Osteocyte (in vitro differentiated cells): ENCODE measurements at regions not wholly inside any gene's neighbourhood (a gene's known extent, or its start where the extent isn't known, plus 50 kb on each side); places are given as distances from the start of the nearest gene placed in this dataset.

Experiments
- DNase-seq: peaks from one replicate; pipeline ENCODE4 v3.0.0; 2021; ENCODE audit warnings: mixed read lengths; ENCODE audit not compliant: unreplicated experiment; ENCODE audit errors: extremely low spot score
- H3K27ac Mint-ChIP-seq: one replicate; pipeline ENCODE4 v1.8.0; 2021; ENCODE audit warnings: mild to moderate bottlenecking, mixed read lengths; ENCODE audit not compliant: unreplicated experiment
- H3K27me3 Mint-ChIP-seq: one replicate; pipeline ENCODE4 v1.8.0; 2021; ENCODE audit warnings: mixed read lengths; ENCODE audit not compliant: unreplicated experiment
- H3K36me3 Mint-ChIP-seq: one replicate; pipeline ENCODE4 v1.8.0; 2021; ENCODE audit warnings: mixed read lengths; ENCODE audit not compliant: unreplicated experiment
- H3K4me1 Mint-ChIP-seq: one replicate; pipeline ENCODE4 v1.8.0; 2021; ENCODE audit warnings: mixed read lengths; ENCODE audit not compliant: unreplicated experiment
- H3K4me3 Mint-ChIP-seq: one replicate; pipeline ENCODE4 v1.8.0; 2021; ENCODE audit warnings: mild to moderate bottlenecking, moderate library complexity, mixed read lengths; ENCODE audit not compliant: unreplicated experiment
- H3K9me3 Mint-ChIP-seq: one replicate; pipeline ENCODE4 v1.8.0; 2021; ENCODE audit warnings: mixed read lengths; ENCODE audit not compliant: unreplicated experiment
- TF ChIP-seq, protein P1 (sequence below): fragments of 200-600 bp; sonication (generic); IDR thresholded peaks from 2 replicates; pipeline ENCODE4 v1.5.0; 2021; ENCODE audit warnings: antibody characterized with exemption, mild to moderate bottlenecking, moderate library complexity

DNA sequence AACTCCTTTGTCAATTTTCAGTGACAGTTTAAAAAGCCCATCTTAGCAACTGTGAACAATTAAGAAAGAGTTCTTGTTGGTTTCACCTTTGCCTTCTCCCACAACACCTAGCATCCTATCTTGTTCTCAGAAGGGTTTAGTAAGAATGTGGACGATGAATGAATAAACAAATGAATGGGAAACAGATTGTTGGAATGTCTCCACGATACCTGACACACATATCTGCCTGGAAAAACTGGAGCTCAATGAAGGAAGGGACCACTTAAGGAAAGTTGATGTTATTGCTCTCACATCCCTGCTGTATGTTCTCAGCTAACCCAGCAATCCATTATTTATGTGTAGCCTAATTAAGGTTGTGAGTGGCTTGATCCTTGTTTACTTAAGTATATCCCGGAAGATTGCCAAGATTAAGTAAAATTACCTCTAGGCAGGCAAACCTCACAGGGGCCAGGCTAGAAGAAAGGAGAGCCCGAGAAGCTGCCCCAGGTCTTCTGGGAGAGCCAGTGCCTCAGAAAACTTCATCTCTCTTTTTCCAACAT lies 286.4 kb downstream of the NXPE2 start:
- Mint-ChIP-seq H3K27me3 (no peaks in the 10 kb centered on the region), H3K27ac (no peak overlapping the region), H3K36me3 (no peaks in the 10 kb centered on the region), H3K4me3 (no peak overlapping the region), H3K9me3 (no peaks in the 10 kb centered on the region), H3K4me1 (no peaks in the 10 kb centered on the region)
- TF ChIP-seq, protein P1, sequence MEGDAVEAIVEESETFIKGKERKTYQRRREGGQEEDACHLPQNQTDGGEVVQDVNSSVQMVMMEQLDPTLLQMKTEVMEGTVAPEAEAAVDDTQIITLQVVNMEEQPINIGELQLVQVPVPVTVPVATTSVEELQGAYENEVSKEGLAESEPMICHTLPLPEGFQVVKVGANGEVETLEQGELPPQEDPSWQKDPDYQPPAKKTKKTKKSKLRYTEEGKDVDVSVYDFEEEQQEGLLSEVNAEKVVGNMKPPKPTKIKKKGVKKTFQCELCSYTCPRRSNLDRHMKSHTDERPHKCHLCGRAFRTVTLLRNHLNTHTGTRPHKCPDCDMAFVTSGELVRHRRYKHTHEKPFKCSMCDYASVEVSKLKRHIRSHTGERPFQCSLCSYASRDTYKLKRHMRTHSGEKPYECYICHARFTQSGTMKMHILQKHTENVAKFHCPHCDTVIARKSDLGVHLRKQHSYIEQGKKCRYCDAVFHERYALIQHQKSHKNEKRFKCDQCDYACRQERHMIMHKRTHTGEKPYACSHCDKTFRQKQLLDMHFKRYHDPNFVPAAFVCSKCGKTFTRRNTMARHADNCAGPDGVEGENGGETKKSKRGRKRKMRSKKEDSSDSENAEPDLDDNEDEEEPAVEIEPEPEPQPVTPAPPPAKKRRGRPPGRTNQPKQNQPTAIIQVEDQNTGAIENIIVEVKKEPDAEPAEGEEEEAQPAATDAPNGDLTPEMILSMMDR: no peak
- DNase-seq: no peak

DNA sequence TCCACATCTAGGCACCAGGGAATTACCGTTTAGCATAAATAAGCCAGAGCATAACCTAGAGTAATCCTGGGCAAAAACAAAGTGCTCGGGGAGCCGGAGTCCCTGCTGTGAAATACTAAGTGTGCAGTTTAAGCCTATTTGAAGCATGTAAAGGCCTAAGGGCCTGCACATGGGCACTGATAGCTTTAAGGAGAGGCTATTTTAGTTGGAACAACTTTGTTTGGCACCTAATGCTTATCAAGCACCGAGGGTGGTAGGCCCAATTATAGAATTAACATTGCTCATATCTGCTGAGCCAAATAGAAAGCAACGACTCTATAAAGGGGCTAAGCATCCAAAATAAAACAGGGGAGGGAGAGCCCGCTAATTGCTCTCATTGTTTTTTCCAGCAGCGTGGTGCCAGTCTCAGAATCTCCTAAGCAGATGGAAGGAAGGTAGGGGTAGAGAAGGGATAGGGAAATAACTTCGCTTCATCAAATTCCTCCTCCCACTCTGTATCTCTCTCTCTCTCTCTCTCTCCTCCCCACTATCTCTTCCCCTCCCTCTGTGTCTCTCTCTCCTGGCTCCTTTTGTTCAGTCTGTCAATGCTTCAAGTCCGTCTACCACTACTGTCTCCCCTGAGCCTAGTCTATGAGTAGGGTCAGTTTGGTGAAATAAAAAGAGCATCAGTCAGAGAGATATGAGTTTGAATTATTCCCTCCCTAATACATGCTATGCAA lies 292.8 kb downstream of the NXPE2 start:
- Mint-ChIP-seq H3K4me1 (no peaks in the 10 kb centered on the region), H3K27ac (no peak overlapping the region), H3K9me3 (no peaks in the 10 kb centered on the region), H3K27me3 (no peaks in the 10 kb centered on the region), H3K4me3 (no peak overlapping the region), H3K36me3 (no peaks in the 10 kb centered on the region)
- no peak for DNase-seq
- TF ChIP-seq, protein P1: no peak

DNA sequence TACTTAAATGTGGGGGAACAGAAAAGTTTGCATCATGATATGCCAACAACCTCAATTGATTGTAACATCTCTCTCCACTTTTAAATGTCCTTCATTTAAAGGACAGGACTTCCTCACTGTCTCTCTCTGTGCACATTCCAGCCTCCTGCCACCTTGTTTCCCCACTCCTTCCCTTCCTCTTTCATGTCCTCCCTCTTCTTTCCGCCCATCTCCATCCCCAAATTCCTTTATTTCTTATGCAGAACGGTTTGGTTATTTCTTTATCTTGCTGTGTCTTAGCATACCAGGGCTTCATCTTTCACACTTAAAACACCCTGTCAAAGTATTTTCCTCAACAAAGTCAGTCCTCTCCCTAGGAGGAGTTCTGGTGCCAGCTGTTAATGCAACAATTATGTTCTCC lies 293.8 kb downstream of the NXPE2 start:
- Mint-ChIP-seq H3K36me3 (no peaks in the 10 kb centered on the region), H3K27ac (no peak overlapping the region), H3K9me3 (no peaks in the 10 kb centered on the region), H3K27me3 (no peaks in the 10 kb centered on the region), H3K4me1 (no peaks in the 10 kb centered on the region), H3K4me3 (no peak overlapping the region)
- TF ChIP-seq, protein P1: no peak
- DNase-seq: no peak

DNA sequence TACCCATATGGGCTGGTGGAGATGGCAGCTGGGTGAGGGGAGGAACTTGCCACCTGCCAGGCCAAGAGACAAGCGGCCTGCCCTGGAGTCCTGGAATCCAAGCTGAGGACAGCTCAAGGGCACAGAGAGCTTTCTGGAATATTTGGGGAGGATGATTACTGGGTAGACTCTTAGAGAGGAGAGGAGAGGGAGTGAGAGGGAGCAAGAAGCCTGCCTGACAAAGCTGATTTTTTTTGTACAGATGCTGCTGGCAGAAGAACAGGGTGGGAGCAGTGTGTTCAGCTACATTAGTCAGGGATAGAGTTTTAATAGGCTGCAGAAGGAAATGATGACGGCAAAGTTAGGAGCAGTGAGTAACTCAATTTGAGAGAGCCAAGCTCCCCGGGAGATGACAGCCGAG lies 299.3 kb downstream of the NXPE2 start:
- H3K4me3 Mint-ChIP-seq: no peak overlapping the region
- no peaks in the 10 kb centered on the region for H3K9me3 Mint-ChIP-seq
- no peak overlapping the region for H3K27ac Mint-ChIP-seq
- H3K4me1 Mint-ChIP-seq: no peaks in the 10 kb centered on the region
- no peak for DNase-seq
- TF ChIP-seq, protein P1: no peak
- H3K36me3 Mint-ChIP-seq: no peaks in the 10 kb centered on the region
- no peaks in the 10 kb centered on the region for H3K27me3 Mint-ChIP-seq

DNA sequence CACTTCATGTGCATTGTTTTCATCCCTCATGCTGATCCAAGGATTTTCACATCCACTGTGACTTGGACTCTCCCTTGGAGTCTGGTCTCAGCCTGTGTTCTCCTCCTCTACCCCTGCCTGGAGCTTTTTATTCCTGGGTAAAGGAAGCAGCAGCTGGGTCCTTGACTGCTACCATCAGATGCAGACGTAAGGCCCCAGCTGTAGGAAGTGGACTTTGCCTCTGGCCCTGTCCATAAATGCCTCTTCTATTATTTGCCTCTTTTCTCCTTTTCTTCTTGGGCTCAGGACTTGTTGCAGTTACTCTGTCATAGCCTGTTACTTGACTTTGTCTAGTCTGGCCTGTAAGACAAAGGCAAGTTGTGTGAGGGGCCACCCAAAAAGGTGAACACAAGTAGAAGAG lies 303.8 kb downstream of the NXPE2 start:
- Mint-ChIP-seq H3K4me1 (no peaks in the 10 kb centered on the region), H3K27me3 (no peaks in the 10 kb centered on the region), H3K27ac (no peak overlapping the region), H3K36me3 (no peaks in the 10 kb centered on the region), H3K9me3 (no peaks in the 10 kb centered on the region), H3K4me3 (no peak overlapping the region)
- TF ChIP-seq, protein P1: no peak
- DNase-seq: no peak
